Glutamatergic neuron (in vitro differentiated cells): ENCODE measurements at regions not wholly inside any gene's neighbourhood (a gene's known extent, or its start where the extent isn't known, plus 50 kb on each side); places are given as distances from the start of the nearest gene placed in this dataset.

Source experiments
- DNase-seq: peaks from one replicate; pipeline ENCODE4 v3.0.0; 2022
- H3K27ac Mint-ChIP-seq: one replicate; pipeline ENCODE4 v1.8.0; 2020; ENCODE audit warnings: mild to moderate bottlenecking, mixed read lengths, inconsistent platforms; ENCODE audit not compliant: unreplicated experiment
- H3K27me3 Mint-ChIP-seq: one replicate; pipeline ENCODE4 v1.8.0; 2020; ENCODE audit warnings: mild to moderate bottlenecking, moderate library complexity, mixed read lengths, inconsistent platforms; ENCODE audit not compliant: unreplicated experiment
- H3K36me3 Mint-ChIP-seq: one replicate; pipeline ENCODE4 v1.8.0; 2020; ENCODE audit warnings: mild to moderate bottlenecking, mixed read lengths, inconsistent platforms; ENCODE audit not compliant: unreplicated experiment
- H3K4me1 Mint-ChIP-seq: one replicate; pipeline ENCODE4 v1.8.0; 2020; ENCODE audit warnings: mild to moderate bottlenecking, low read depth, mixed read lengths, inconsistent platforms; ENCODE audit not compliant: unreplicated experiment
- H3K4me3 Mint-ChIP-seq: one replicate; pipeline ENCODE4 v1.8.0; 2020; ENCODE audit warnings: mild to moderate bottlenecking, mixed read lengths, inconsistent platforms; ENCODE audit not compliant: unreplicated experiment
- H3K9me3 Mint-ChIP-seq: one replicate; pipeline ENCODE4 v1.8.0; 2020; ENCODE audit warnings: mild to moderate bottlenecking, moderate library complexity, mixed read lengths, inconsistent platforms; ENCODE audit not compliant: unreplicated experiment
- CTCF ChIP-seq: fragments of 200-600 bp; sonication (generic); IDR thresholded peaks from one replicate; pipeline ENCODE4 v1.5.0; 2021; ENCODE audit not compliant: partially characterized antibody, unreplicated experiment

- Mint-ChIP-seq H3K4me3 (no peak overlapping the region), H3K27me3 (no peaks in the 10 kb centered on the region), H3K36me3 (no peaks in the 10 kb centered on the region), H3K9me3 (no peaks in the 10 kb centered on the region), H3K4me1 (peaks cover 1% of the 10 kb centered on the region), H3K27ac (no peak overlapping the region)
- no peak for TF ChIP-seq CTCF
- DNase-seq: no peak
Measured at GRCh38 chr1:221162352-221162751, 283.1 kb downstream of the HLX start.

- no peak for TF ChIP-seq CTCF
- Mint-ChIP-seq H3K4me3 (no peak overlapping the region), H3K27me3 (no peaks in the 10 kb centered on the region), H3K36me3 (no peaks in the 10 kb centered on the region), H3K9me3 (no peaks in the 10 kb centered on the region), H3K27ac (no peak overlapping the region), H3K4me1 (peaks cover 5% of the 10 kb centered on the region)
- no peak for DNase-seq
Measured at GRCh38 chr1:221162939-221163338, 283.7 kb downstream of the HLX start.

- Mint-ChIP-seq H3K27ac (no peak overlapping the region), H3K36me3 (no peaks in the 10 kb centered on the region), H3K4me1 (peaks cover 5% of the 10 kb centered on the region), H3K27me3 (no peaks in the 10 kb centered on the region), H3K4me3 (no peak overlapping the region), H3K9me3 (no peaks in the 10 kb centered on the region)
- TF ChIP-seq CTCF: no peak
- DNase-seq: no peak
Measured at GRCh38 chr1:221164029-221164428, 284.8 kb downstream of the HLX start.

GRCh38 chr1:221164951-221165838, 286.0 kb downstream of the HLX start:
- H3K36me3 Mint-ChIP-seq: no peaks in the 10 kb centered on the region
- H3K9me3 Mint-ChIP-seq: no peaks in the 10 kb centered on the region
- DNase-seq: no peak
- peaks cover 5% of the 10 kb centered on the region for H3K4me1 Mint-ChIP-seq
- H3K27ac Mint-ChIP-seq: no peak overlapping the region
- no peak for TF ChIP-seq CTCF
- no peak overlapping the region for H3K4me3 Mint-ChIP-seq
- no peaks in the 10 kb centered on the region for H3K27me3 Mint-ChIP-seq

- Mint-ChIP-seq H3K27ac (no peak overlapping the region), H3K27me3 (no peaks in the 10 kb centered on the region), H3K36me3 (no peaks in the 10 kb centered on the region), H3K4me1 (peaks cover 5% of the 10 kb centered on the region), H3K4me3 (no peak overlapping the region), H3K9me3 (no peaks in the 10 kb centered on the region)
- no peak for TF ChIP-seq CTCF
- DNase-seq: no peak
Measured at GRCh38 chr1:221165839-221166500, 286.7 kb downstream of the HLX start.
